Upper lobe of right lung (tissue), 1 donor: ENCODE measurements at regions not wholly inside any gene's neighbourhood (a gene's known extent, or its start where the extent isn't known, plus 50 kb on each side); places are given as distances from the start of the nearest gene placed in this dataset.
"Not testable (repeated sequence)": the region's sequence is repeated elsewhere in the genome, so short reads cannot be mapped to it uniquely, and the experiment has no call there.

ENCODE experiments used
- ATAC-seq: fragments of 200-7000 bp; cut with Tn5 transposase; one replicate; pipeline ENCODE4 v1.9.1; 2020; ENCODE audit warnings: mild to moderate bottlenecking, moderate library complexity
- DNase-seq: peaks from one replicate; pipeline ENCODE4 v3.0.0-alpha.2; 2020
- H3K27ac ChIP-seq: fragments of 200-600 bp; one replicate; pipeline ENCODE4 v1.8.0; 2022
- H3K27me3 ChIP-seq: fragments of 200-600 bp; one replicate; pipeline ENCODE4 v1.8.0; 2022; ENCODE audit warnings: mild to moderate bottlenecking
- H3K36me3 ChIP-seq: fragments of 200-600 bp; one replicate; pipeline ENCODE4 v1.8.0; 2022
- H3K4me1 ChIP-seq: fragments of 200-600 bp; one replicate; pipeline ENCODE4 v1.8.0; 2022
- H3K4me3 ChIP-seq: fragments of 200-600 bp; one replicate; pipeline ENCODE4 v1.8.0; 2022; ENCODE audit warnings: mild to moderate bottlenecking
- H3K9me3 ChIP-seq: fragments of 200-600 bp; one replicate; pipeline ENCODE4 v1.8.0; 2022
- CTCF ChIP-seq: fragments of 200-600 bp; IDR thresholded peaks from one replicate; pipeline ENCODE4 v1.8.0; 2022; ENCODE audit warnings: antibody characterized with exemption
- intact Hi-C: fragments of 100-400 bp; cut with DNase I; formaldehyde crosslinking; loops from one replicate; pipeline ENCODE4 v1.11.0; 2022
- donor health status: DM: no; HTN: yes; CAD: no; lungs with severe emphysema.

- DNase-seq (no peak), ATAC-seq (peak; percentile 39)
- no peaks in the 10 kb centered on the region for H3K36me3 ChIP-seq
- H3K27ac ChIP-seq: no peak overlapping the region
- intact Hi-C loops: no loop called here
- no peaks in the 10 kb centered on the region for H3K27me3 ChIP-seq
- no peak for TF ChIP-seq CTCF
- H3K9me3 ChIP-seq: no peaks in the 10 kb centered on the region
- no peaks in the 10 kb centered on the region for H3K4me1 ChIP-seq
- H3K4me3 ChIP-seq: no peak overlapping the region
These were observed 135.5 kb upstream of the EDNRB start for GRCh38 chr13:78054157-78054556.

GRCh38 chr13:78047151-78047550 is 128.5 kb upstream of the EDNRB start:
- DNase-seq (no peak), ATAC-seq (no peak)
- Histone ChIP-seq H3K27ac (no peak overlapping the region), H3K9me3 (no peaks in the 10 kb centered on the region), H3K27me3 (no peaks in the 10 kb centered on the region), H3K4me3 (no peak overlapping the region), H3K4me1 (no peaks in the 10 kb centered on the region), H3K36me3 (no peaks in the 10 kb centered on the region)
- no peak for TF ChIP-seq CTCF
- intact Hi-C loops: no loop called here

- no peaks in the 10 kb centered on the region for H3K4me1 ChIP-seq
- intact Hi-C loops: no loop called here
These were observed 127.7 kb upstream of the EDNRB start for GRCh38 chr13:78046331-78046730.

GRCh38 chr13:78045916-78046315 is 127.3 kb upstream of the EDNRB start:
- Histone ChIP-seq H3K4me3 (no peak overlapping the region), H3K9me3 (no peaks in the 10 kb centered on the region), H3K27ac (no peak overlapping the region), H3K27me3 (no peaks in the 10 kb centered on the region), H3K36me3 (no peaks in the 10 kb centered on the region), H3K4me1 (no peaks in the 10 kb centered on the region)
- DNase-seq (no peak), ATAC-seq (no peak)
- no peak for TF ChIP-seq CTCF
- intact Hi-C loops: no loop called here

More at GRCh38 chr13:78046331-78046730, 127.7 kb upstream of the EDNRB start:
- DNase-seq (no peak), ATAC-seq (no peak)
- H3K27me3 ChIP-seq: no peaks in the 10 kb centered on the region
- no peaks in the 10 kb centered on the region for H3K9me3 ChIP-seq
- TF ChIP-seq CTCF: no peak
- no peak overlapping the region for H3K27ac ChIP-seq
- H3K4me3 ChIP-seq: no peak overlapping the region
- no peaks in the 10 kb centered on the region for H3K36me3 ChIP-seq

- H3K36me3 ChIP-seq, intact Hi-C loops, H3K4me3 ChIP-seq, H3K27me3 ChIP-seq, H3K27ac ChIP-seq, DNase-seq, ATAC-seq, H3K9me3 ChIP-seq, H3K4me1 ChIP-seq: not testable (repeated sequence)
These were observed 122.7 kb upstream of the EDNRB start for GRCh38 chr13:78041366-78041765.

- Histone ChIP-seq H3K4me3 (no peak overlapping the region), H3K4me1 (no peaks in the 10 kb centered on the region), H3K36me3 (no peaks in the 10 kb centered on the region), H3K27ac (no peak overlapping the region), H3K9me3 (no peaks in the 10 kb centered on the region), H3K27me3 (no peaks in the 10 kb centered on the region)
- intact Hi-C loops: no loop called here
- DNase-seq (no peak), ATAC-seq (no peak)
- no peak for TF ChIP-seq CTCF
These were observed 121.7 kb upstream of the EDNRB start for GRCh38 chr13:78040205-78040830.
